Astrocyte (in vitro differentiated cells and primary cell): ENCODE measurements at regions not wholly inside any gene's neighbourhood (a gene's known extent, or its start where the extent isn't known, plus 50 kb on each side); places are given as distances from the start of the nearest gene placed in this dataset.

Experiments
- DNase-seq: peaks from one replicate; pipeline ENCODE4 v3.0.0-alpha.2; 2010; ENCODE audit warnings: low read depth
- FAIRE-seq: peaks from 2 replicates; lab custom pipeline; 2011; peaks lifted over from hg19 to GRCh38; lab: Jason Lieb, UNC
- H2AFZ ChIP-seq: 2 replicates; pipeline ENCODE4 v1.6.0; 2012; ENCODE audit warnings: low read depth, low read length, inconsistent platforms
- H3K27ac ChIP-seq: 2 replicates; pipeline ENCODE4 v1.5.1; 2011; ENCODE audit warnings: low read depth, low read length, inconsistent platforms
- H3K27me3 ChIP-seq: 2 replicates; pipeline ENCODE4 v1.6.0; 2011; ENCODE audit warnings: low read length, inconsistent platforms; ENCODE audit not compliant: insufficient read depth
- H3K36me3 ChIP-seq: 2 replicates; pipeline ENCODE4 v1.5.1; 2011; ENCODE audit warnings: low read length, inconsistent platforms; ENCODE audit not compliant: insufficient read depth
- H3K4me1 ChIP-seq: 2 replicates; pipeline ENCODE4 v1.5.1; 2011; ENCODE audit warnings: low read length, inconsistent platforms; ENCODE audit not compliant: insufficient read depth
- H3K4me2 ChIP-seq: 2 replicates; pipeline ENCODE4 v1.6.0; 2012; ENCODE audit warnings: low read length, inconsistent platforms
- H3K4me3 ChIP-seq: 2 replicates; pipeline ENCODE4 v1.5.1; 2011; ENCODE audit warnings: low read depth, mild to moderate bottlenecking, low read length, inconsistent platforms; ENCODE audit not compliant: insufficient read depth
- H3K79me2 ChIP-seq: 2 replicates; pipeline ENCODE4 v1.6.0; 2012; ENCODE audit warnings: mild to moderate bottlenecking, low read length, inconsistent platforms; ENCODE audit not compliant: insufficient read depth
- H3K9ac ChIP-seq: 2 replicates; pipeline ENCODE4 v1.6.0; 2012; ENCODE audit warnings: mild to moderate bottlenecking, low read length, inconsistent platforms
- H3K9me3 ChIP-seq: 2 replicates; pipeline ENCODE4 v1.5.1; 2012; ENCODE audit warnings: low read depth, mild to moderate bottlenecking, low read length, inconsistent platforms; ENCODE audit not compliant: insufficient read depth
- H4K20me1 ChIP-seq: 2 replicates; pipeline ENCODE4 v1.6.0; 2012; ENCODE audit warnings: low read length, inconsistent platforms; ENCODE audit not compliant: insufficient read depth
- H3K27ac Mint-ChIP-seq: one replicate; pipeline ENCODE4 v1.8.0; 2021; ENCODE audit warnings: mild to moderate bottlenecking, mixed read lengths; ENCODE audit not compliant: unreplicated experiment
- H3K27me3 Mint-ChIP-seq: one replicate; pipeline ENCODE4 v1.8.0; 2021; ENCODE audit warnings: low read depth, mixed read lengths; ENCODE audit not compliant: unreplicated experiment
- H3K36me3 Mint-ChIP-seq: one replicate; pipeline ENCODE4 v1.8.0; 2021; ENCODE audit warnings: low read depth, mixed read lengths; ENCODE audit not compliant: unreplicated experiment
- H3K4me1 Mint-ChIP-seq: one replicate; pipeline ENCODE4 v1.8.0; 2021; ENCODE audit warnings: low read depth, mixed read lengths; ENCODE audit not compliant: unreplicated experiment
- H3K4me3 Mint-ChIP-seq: one replicate; pipeline ENCODE4 v1.8.0; 2021; ENCODE audit warnings: mild to moderate bottlenecking, moderate library complexity, mixed read lengths; ENCODE audit not compliant: unreplicated experiment
- H3K9me3 Mint-ChIP-seq: one replicate; pipeline ENCODE4 v1.8.0; 2021; ENCODE audit warnings: mild to moderate bottlenecking, mixed read lengths; ENCODE audit not compliant: unreplicated experiment
- CTCF ChIP-seq: IDR thresholded peaks from 2 replicates; pipeline ENCODE4 v1.5.1; 2011; ENCODE audit warnings: low read depth, mild to moderate bottlenecking, inconsistent platforms, low read length, moderate library complexity; ENCODE audit not compliant: insufficient read depth
- EZH2 ChIP-seq: IDR thresholded peaks from 2 replicates; pipeline ENCODE4 v1.6.1; 2012; ENCODE audit warnings: mild to moderate bottlenecking, low read length, inconsistent platforms; ENCODE audit not compliant: insufficient read depth

GRCh38 chr5:93145019-93145418 lies 436.0 kb downstream of the NR2F1-AS1 start:
- DNase-seq (no peak), FAIRE-seq (no peak)
- no peaks in the 10 kb centered on the region for H3K79me2 ChIP-seq
- H3K4me2 ChIP-seq: no peak overlapping the region
- TF ChIP-seq CTCF (no peak), EZH2 (no peak)
- H3K4me3 ChIP-seq: no peak overlapping the region
- no peaks in the 10 kb centered on the region for H3K36me3 ChIP-seq
- Mint-ChIP-seq H3K27me3 (no peaks in the 10 kb centered on the region), H3K27ac (no peak overlapping the region), H3K36me3 (no peaks in the 10 kb centered on the region), H3K9me3 (peaks cover 2% of the 10 kb centered on the region), H3K4me3 (no peak overlapping the region), H3K4me1 (no peaks in the 10 kb centered on the region)
- H4K20me1 ChIP-seq: no peaks in the 10 kb centered on the region
- no peaks in the 10 kb centered on the region for H3K9me3 ChIP-seq
- peaks cover 3% of the 10 kb centered on the region for H3K4me1 ChIP-seq
- H3K9ac ChIP-seq: no peak overlapping the region
- H3K27me3 ChIP-seq: no peaks in the 10 kb centered on the region
- no peak overlapping the region for H2AFZ ChIP-seq
- H3K27ac ChIP-seq: no peak overlapping the region

GRCh38 chr5:93141969-93142368 lies 439.1 kb downstream of the NR2F1-AS1 start:
- Histone ChIP-seq H4K20me1 (no peaks in the 10 kb centered on the region), H2AFZ (no peak overlapping the region), H3K4me3 (no peak overlapping the region), H3K4me2 (no peak overlapping the region), H3K9me3 (no peaks in the 10 kb centered on the region), H3K4me1 (peaks cover 3% of the 10 kb centered on the region), H3K27me3 (no peaks in the 10 kb centered on the region), H3K9ac (no peak overlapping the region), H3K79me2 (no peaks in the 10 kb centered on the region), H3K27ac (no peak overlapping the region), H3K36me3 (no peaks in the 10 kb centered on the region)
- H3K4me1 Mint-ChIP-seq: no peaks in the 10 kb centered on the region
- no peak overlapping the region for H3K4me3 Mint-ChIP-seq
- H3K27ac Mint-ChIP-seq: no peak overlapping the region
- H3K27me3 Mint-ChIP-seq: no peaks in the 10 kb centered on the region
- no peak for TF ChIP-seq EZH2
- no peak for TF ChIP-seq CTCF
- peaks cover 2% of the 10 kb centered on the region for H3K9me3 Mint-ChIP-seq
- DNase-seq (no peak), FAIRE-seq (no peak)
- H3K36me3 Mint-ChIP-seq: no peaks in the 10 kb centered on the region

GRCh38 chr5:93130624-93131490 lies 450.2 kb downstream of the NR2F1-AS1 start:
- peak overlapping the region; percentile 44 for H3K27ac Mint-ChIP-seq
- no peak overlapping the region for H3K9ac ChIP-seq
- no peak overlapping the region for H3K27ac ChIP-seq
- H3K4me1 Mint-ChIP-seq: peaks cover 5% of the 10 kb centered on the region
- H3K4me2 ChIP-seq: no peak overlapping the region
- no peaks in the 10 kb centered on the region for H3K79me2 ChIP-seq
- no peaks in the 10 kb centered on the region for H3K9me3 Mint-ChIP-seq
- DNase-seq (peak; percentile 58), FAIRE-seq (no peak)
- no peak overlapping the region for H3K4me3 Mint-ChIP-seq
- peaks cover 8% of the 10 kb centered on the region for H3K4me1 ChIP-seq
- TF ChIP-seq EZH2: no peak
- TF ChIP-seq CTCF: no peak
- H3K27me3 ChIP-seq: no peaks in the 10 kb centered on the region
- no peaks in the 10 kb centered on the region for H4K20me1 ChIP-seq
- H3K9me3 ChIP-seq: no peaks in the 10 kb centered on the region
- H3K27me3 Mint-ChIP-seq: no peaks in the 10 kb centered on the region
- no peak overlapping the region for H3K4me3 ChIP-seq
- no peaks in the 10 kb centered on the region for H3K36me3 ChIP-seq
- no peak overlapping the region for H2AFZ ChIP-seq
- H3K36me3 Mint-ChIP-seq: no peaks in the 10 kb centered on the region
